Hepatocyte (in vitro differentiated cells): ENCODE measurements at regions not wholly inside any gene's neighbourhood (a gene's known extent, or its start where the extent isn't known, plus 50 kb on each side); places are given as distances from the start of the nearest gene placed in this dataset.

ENCODE experiments used
- EZH2phosphoT487 ChIP-seq: fragments of 200-600 bp; sonication (generic); IDR thresholded peaks from one replicate; pipeline ENCODE4 v1.6.1; 2018; ENCODE audit warnings: antibody characterized with exemption, mild to moderate bottlenecking, low read depth, moderate library complexity; ENCODE audit not compliant: unreplicated experiment, severe bottlenecking
- TF ChIP-seq, protein P1 (sequence below): fragments of 200-600 bp; sonication (generic); IDR thresholded peaks from 2 replicates; pipeline ENCODE4 v1.5.1; 2016; ENCODE audit warnings: antibody characterized with exemption, mild to moderate bottlenecking; ENCODE audit not compliant: poor library complexity

DNA sequence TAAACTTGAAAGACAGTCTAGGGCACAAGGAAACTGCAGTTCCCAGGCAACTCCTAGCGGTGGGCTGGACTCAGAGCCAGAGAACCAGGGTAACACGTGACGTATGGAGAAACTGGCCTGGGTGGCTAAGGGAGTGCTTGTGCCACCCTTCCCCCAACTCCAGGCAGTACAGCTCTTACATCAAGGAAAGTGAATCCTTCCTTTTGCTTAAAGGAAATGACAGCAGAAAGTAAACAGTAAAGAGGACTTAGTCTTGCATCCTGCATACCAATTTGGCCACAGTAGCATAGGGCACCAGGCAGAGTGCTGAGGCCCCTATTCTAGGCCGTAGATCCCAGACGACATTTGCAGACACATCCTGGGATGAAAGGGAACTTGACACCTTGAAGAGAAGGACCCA lies 322.8 kb downstream of the CD109 start:
- TF ChIP-seq, protein P1, sequence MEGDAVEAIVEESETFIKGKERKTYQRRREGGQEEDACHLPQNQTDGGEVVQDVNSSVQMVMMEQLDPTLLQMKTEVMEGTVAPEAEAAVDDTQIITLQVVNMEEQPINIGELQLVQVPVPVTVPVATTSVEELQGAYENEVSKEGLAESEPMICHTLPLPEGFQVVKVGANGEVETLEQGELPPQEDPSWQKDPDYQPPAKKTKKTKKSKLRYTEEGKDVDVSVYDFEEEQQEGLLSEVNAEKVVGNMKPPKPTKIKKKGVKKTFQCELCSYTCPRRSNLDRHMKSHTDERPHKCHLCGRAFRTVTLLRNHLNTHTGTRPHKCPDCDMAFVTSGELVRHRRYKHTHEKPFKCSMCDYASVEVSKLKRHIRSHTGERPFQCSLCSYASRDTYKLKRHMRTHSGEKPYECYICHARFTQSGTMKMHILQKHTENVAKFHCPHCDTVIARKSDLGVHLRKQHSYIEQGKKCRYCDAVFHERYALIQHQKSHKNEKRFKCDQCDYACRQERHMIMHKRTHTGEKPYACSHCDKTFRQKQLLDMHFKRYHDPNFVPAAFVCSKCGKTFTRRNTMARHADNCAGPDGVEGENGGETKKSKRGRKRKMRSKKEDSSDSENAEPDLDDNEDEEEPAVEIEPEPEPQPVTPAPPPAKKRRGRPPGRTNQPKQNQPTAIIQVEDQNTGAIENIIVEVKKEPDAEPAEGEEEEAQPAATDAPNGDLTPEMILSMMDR: no peak
- TF ChIP-seq EZH2phosphoT487: no peak
